Naive B cell (primary cell): ENCODE measurements at regions not wholly inside any gene's neighbourhood (a gene's known extent, or its start where the extent isn't known, plus 50 kb on each side); places are given as distances from the start of the nearest gene placed in this dataset.
A peak's percentile ranks its signal among the peaks of the same experiment; 100 is the strongest.

Experiments
- ATAC-seq, 2 donors: fragments of 150-1000 bp; cut with Tn5 transposase; 2 replicates each; pipeline ENCODE4 v1.10.0; 2021; ENCODE audit warnings: low read depth in 2 of 2, mild to moderate bottlenecking in 2 of 2, moderate library complexity in 2 of 2
- DNase-seq: peaks from one replicate; pipeline ENCODE4 v3.0.0; 2022
- H3K27ac Mint-ChIP-seq, 6 donors: one replicate each; pipeline ENCODE4 v1.8.0; 2020 to 2022; ENCODE audit warnings: mild to moderate bottlenecking in 6 of 6, mixed read lengths in 6 of 6, moderate library complexity in 5 of 6, inconsistent platforms in 2 of 6
- H3K27me3 Mint-ChIP-seq, 3 donors: one replicate each; pipeline ENCODE4 v1.8.0; 2021 to 2022; ENCODE audit warnings: mixed read lengths in 3 of 3, mild to moderate bottlenecking in 1 of 3
- H3K36me3 Mint-ChIP-seq, 2 donors: one replicate each; pipeline ENCODE4 v1.8.0; 2020 to 2022; ENCODE audit warnings: mixed read lengths in 2 of 2, inconsistent platforms in 1 of 2, mild to moderate bottlenecking in 1 of 2
- H3K4me1 Mint-ChIP-seq, 3 donors: one replicate each; pipeline ENCODE4 v1.8.0; 2020 to 2022; ENCODE audit warnings: mixed read lengths in 3 of 3, inconsistent platforms in 1 of 3, mild to moderate bottlenecking in 1 of 3, moderate library complexity in 1 of 3
- H3K4me3 Mint-ChIP-seq, 8 donors: one replicate each; pipeline ENCODE4 v1.8.0; 2020 to 2022; ENCODE audit warnings: mild to moderate bottlenecking in 8 of 8, mixed read lengths in 8 of 8, moderate library complexity in 8 of 8, inconsistent platforms in 2 of 8
- H3K9me3 Mint-ChIP-seq, 7 donors: one replicate each; pipeline ENCODE4 v1.8.0; 2020 to 2022; ENCODE audit warnings: mixed read lengths in 7 of 7, mild to moderate bottlenecking in 5 of 7, inconsistent platforms in 2 of 7, moderate library complexity in 1 of 7

DNA sequence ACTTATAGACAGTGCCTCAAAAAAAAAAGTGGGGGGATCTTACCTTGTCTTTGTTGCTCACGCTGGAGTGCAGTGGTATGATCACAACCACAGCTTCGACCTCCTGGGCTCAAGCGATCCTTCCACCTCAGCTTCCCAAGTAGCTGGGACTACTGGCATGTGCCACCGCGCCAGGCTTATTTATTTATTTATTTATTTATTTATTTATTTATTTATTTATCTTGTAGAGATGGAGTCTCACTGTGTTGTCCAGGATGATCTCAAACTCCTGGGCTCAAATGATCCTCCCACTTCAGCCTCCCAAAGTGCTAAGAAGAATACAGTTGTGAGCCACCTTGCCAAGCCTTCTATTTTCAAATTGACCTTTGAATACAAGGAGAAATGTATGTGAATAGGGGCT, 553.0 kb upstream of the BTBD3 start:
- ATAC-seq (no peak), DNase-seq (no peak)
- no peaks in the 10 kb centered on the region for H3K36me3 Mint-ChIP-seq
- no peaks in the 10 kb centered on the region for H3K4me1 Mint-ChIP-seq
- peaks cover 3 to 11% (median 5%) of the 10 kb centered on the region in 7 donors for H3K9me3 Mint-ChIP-seq
- H3K27ac Mint-ChIP-seq, result no peak overlapping the region
- H3K4me3 Mint-ChIP-seq, result no peak overlapping the region
- no peaks in the 10 kb centered on the region for H3K27me3 Mint-ChIP-seq

- Mint-ChIP-seq H3K27ac (no peak overlapping the region), H3K9me3 (peaks cover 0 to 11% (median 3%) of the 10 kb centered on the region in 7 donors), H3K4me3 (no peak overlapping the region), H3K27me3 (no peaks in the 10 kb centered on the region), H3K36me3 (no peaks in the 10 kb centered on the region), H3K4me1 (no peaks in the 10 kb centered on the region)
- no peak for ATAC-seq
- DNase-seq, result no peak
These were observed 551.0 kb upstream of the BTBD3 start for GRCh38 chr20:11366660-11367059.

DNA sequence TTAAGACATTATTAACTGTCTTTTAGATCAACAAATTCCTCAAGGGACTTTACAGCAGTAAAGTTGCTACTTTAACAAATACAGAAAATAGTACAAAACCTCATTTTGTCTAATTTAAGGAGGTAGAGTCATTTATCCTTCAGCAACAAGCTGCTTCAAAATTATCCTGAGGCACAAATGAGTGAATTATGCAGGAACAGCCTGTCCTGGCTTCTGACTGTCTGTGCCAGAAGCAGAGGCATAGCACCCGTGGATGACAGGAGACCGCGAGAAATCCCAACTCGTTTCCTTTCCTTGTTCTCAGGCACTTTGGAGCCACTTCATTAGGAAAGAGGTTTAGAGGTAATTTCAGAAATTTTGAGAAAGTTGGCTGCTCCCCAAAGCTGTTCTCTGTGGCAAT, 549.2 kb upstream of the BTBD3 start:
- Mint-ChIP-seq H3K27ac (no peak overlapping the region), H3K36me3 (no peaks in the 10 kb centered on the region), H3K9me3 (peaks cover 0 to under 1% (median 0%) of the 10 kb centered on the region in 7 donors), H3K4me3 (no peak overlapping the region), H3K4me1 (no peaks in the 10 kb centered on the region), H3K27me3 (no peaks in the 10 kb centered on the region)
- no peak for ATAC-seq
- DNase-seq, result no peak

GRCh38 chr20:11368965-11369711, 548.6 kb upstream of the BTBD3 start:
- no peaks in the 10 kb centered on the region for H3K36me3 Mint-ChIP-seq
- H3K9me3 Mint-ChIP-seq, result no peaks in the 10 kb centered on the region
- no peak overlapping the region for H3K4me3 Mint-ChIP-seq
- DNase-seq (no peak), ATAC-seq (no peak)
- no peaks in the 10 kb centered on the region for H3K27me3 Mint-ChIP-seq
- H3K27ac Mint-ChIP-seq, result no peak overlapping the region
- H3K4me1 Mint-ChIP-seq, result no peaks in the 10 kb centered on the region

- no peak overlapping the region for H3K4me3 Mint-ChIP-seq
- H3K9me3 Mint-ChIP-seq, result peaks cover 0 to 4% (median under 1%) of the 10 kb centered on the region in 7 donors
- DNase-seq, result no peak
- H3K36me3 Mint-ChIP-seq, result no peaks in the 10 kb centered on the region
- ATAC-seq, result no peak
- no peaks in the 10 kb centered on the region for H3K4me1 Mint-ChIP-seq
- H3K27ac Mint-ChIP-seq, result no peak overlapping the region
- H3K27me3 Mint-ChIP-seq, result no peaks in the 10 kb centered on the region
These were observed 545.9 kb upstream of the BTBD3 start for GRCh38 chr20:11371831-11372230.

GRCh38 chr20:11372876-11373790, 544.6 kb upstream of the BTBD3 start:
- no peaks in the 10 kb centered on the region for H3K27me3 Mint-ChIP-seq
- H3K27ac Mint-ChIP-seq, result no peak overlapping the region

GRCh38 chr20:11375335-11375734, 542.4 kb upstream of the BTBD3 start:
- DNase-seq (no peak), ATAC-seq (no peak)
- peak overlapping the region in 1 of 6 donors; percentile 18 for H3K27ac Mint-ChIP-seq
- H3K27me3 Mint-ChIP-seq, result no peaks in the 10 kb centered on the region
- H3K36me3 Mint-ChIP-seq, result no peaks in the 10 kb centered on the region
- H3K9me3 Mint-ChIP-seq, result peaks cover 0 to 8% (median 2%) of the 10 kb centered on the region in 7 donors
- no peak overlapping the region for H3K4me3 Mint-ChIP-seq
- H3K4me1 Mint-ChIP-seq, result no peaks in the 10 kb centered on the region

More at GRCh38 chr20:11372876-11373790, 544.6 kb upstream of the BTBD3 start:
- Mint-ChIP-seq H3K36me3 (no peaks in the 10 kb centered on the region), H3K4me3 (no peak overlapping the region), H3K9me3 (peaks cover 0 to 5% (median 2%) of the 10 kb centered on the region in 7 donors), H3K4me1 (no peaks in the 10 kb centered on the region)
- ATAC-seq (no peak), DNase-seq (no peak)

- no peaks in the 10 kb centered on the region for H3K36me3 Mint-ChIP-seq
- no peaks in the 10 kb centered on the region for H3K4me1 Mint-ChIP-seq
- H3K9me3 Mint-ChIP-seq, result peaks cover 0 to 13% (median 5%) of the 10 kb centered on the region in 7 donors
- H3K4me3 Mint-ChIP-seq, result no peak overlapping the region
- no peak overlapping the region for H3K27ac Mint-ChIP-seq
- ATAC-seq (no peak), DNase-seq (no peak)
- no peaks in the 10 kb centered on the region for H3K27me3 Mint-ChIP-seq
These were observed 541.7 kb upstream of the BTBD3 start for GRCh38 chr20:11375966-11376365.

DNA sequence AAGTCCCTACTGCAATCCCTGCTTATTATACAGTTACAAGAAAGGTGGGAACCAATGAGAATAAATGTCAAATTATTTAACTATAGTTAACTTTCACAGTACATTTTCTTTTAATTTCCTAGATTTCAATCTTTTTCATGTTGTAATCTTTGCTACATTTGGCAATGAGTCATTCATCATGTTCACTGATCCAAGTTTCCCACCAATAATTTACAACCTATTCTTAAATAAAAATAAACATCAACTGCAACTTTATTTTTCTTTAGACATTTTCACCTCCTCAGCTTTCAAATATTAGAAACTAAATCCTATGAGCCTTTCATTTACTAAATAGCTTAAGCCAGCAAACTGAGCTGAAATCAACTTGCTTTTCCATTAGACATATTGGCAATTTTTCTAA, 541.3 kb upstream of the BTBD3 start:
- H3K4me1 Mint-ChIP-seq, result no peaks in the 10 kb centered on the region
- H3K27me3 Mint-ChIP-seq, result no peaks in the 10 kb centered on the region
- no peak overlapping the region for H3K27ac Mint-ChIP-seq
- no peak overlapping the region for H3K4me3 Mint-ChIP-seq
- H3K9me3 Mint-ChIP-seq, result peaks cover 0 to 14% (median 5%) of the 10 kb centered on the region in 7 donors
- ATAC-seq, result no peak
- no peaks in the 10 kb centered on the region for H3K36me3 Mint-ChIP-seq
- no peak for DNase-seq

- Mint-ChIP-seq H3K27ac (no peak overlapping the region), H3K9me3 (peaks cover 0 to 14% (median 6%) of the 10 kb centered on the region in 7 donors), H3K4me3 (no peak overlapping the region), H3K36me3 (no peaks in the 10 kb centered on the region), H3K4me1 (no peaks in the 10 kb centered on the region), H3K27me3 (no peaks in the 10 kb centered on the region)
- no peak for ATAC-seq
- no peak for DNase-seq
These were observed 540.7 kb upstream of the BTBD3 start for GRCh38 chr20:11376998-11377397.

DNA sequence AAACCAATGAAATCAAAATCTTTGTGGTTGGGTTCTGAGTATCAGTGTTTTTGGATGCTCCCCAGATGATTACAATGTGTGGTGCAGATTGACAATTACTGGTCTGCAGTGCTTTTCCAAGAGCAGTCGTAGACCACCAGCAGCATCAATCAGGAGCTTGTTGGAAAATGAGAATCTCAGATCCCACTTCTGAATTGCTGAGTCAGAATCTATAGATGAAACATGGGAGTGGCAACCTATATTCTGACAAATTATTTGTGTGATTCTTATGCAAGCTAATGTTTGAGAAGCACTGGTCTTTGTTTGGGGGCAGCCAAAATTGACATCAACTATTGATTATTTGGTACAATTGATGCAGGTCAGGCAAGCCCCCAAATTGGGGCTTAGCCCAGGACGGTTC, 539.9 kb upstream of the BTBD3 start:
- DNase-seq, result no peak
- Mint-ChIP-seq H3K27ac (no peak overlapping the region), H3K36me3 (no peaks in the 10 kb centered on the region), H3K4me3 (no peak overlapping the region), H3K9me3 (peaks cover 0 to 21% (median 10%) of the 10 kb centered on the region in 7 donors), H3K27me3 (no peaks in the 10 kb centered on the region), H3K4me1 (no peaks in the 10 kb centered on the region)
- no peak for ATAC-seq

- Mint-ChIP-seq H3K4me1 (no peaks in the 10 kb centered on the region), H3K4me3 (no peak overlapping the region), H3K36me3 (no peaks in the 10 kb centered on the region), H3K27ac (no peak overlapping the region), H3K27me3 (no peaks in the 10 kb centered on the region), H3K9me3 (peaks cover 2 to 21% (median 10%) of the 10 kb centered on the region in 7 donors)
- DNase-seq (no peak), ATAC-seq (no peak)
These were observed 539.4 kb upstream of the BTBD3 start for GRCh38 chr20:11378252-11378651.

GRCh38 chr20:11379257-11380011, 538.3 kb upstream of the BTBD3 start:
- no peak for DNase-seq
- Mint-ChIP-seq H3K4me1 (no peaks in the 10 kb centered on the region), H3K27me3 (no peaks in the 10 kb centered on the region)

More at GRCh38 chr20:11379257-11380011, 538.3 kb upstream of the BTBD3 start:
- no peak for ATAC-seq
- Mint-ChIP-seq H3K9me3 (peaks cover 2 to 21% (median 12%) of the 10 kb centered on the region in 7 donors), H3K36me3 (no peaks in the 10 kb centered on the region), H3K27ac (no peak overlapping the region), H3K4me3 (no peak overlapping the region)
